Activated CD4-positive, alpha-beta T cell treated with anti-CD3 and anti-CD28 coated beads for 36 hours (primary cell): ENCODE measurements at regions not wholly inside any gene's neighbourhood (a gene's known extent, or its start where the extent isn't known, plus 50 kb on each side); places are given as distances from the start of the nearest gene placed in this dataset.
"Not testable (repeated sequence)": the region's sequence is repeated elsewhere in the genome, so short reads cannot be mapped to it uniquely, and the experiment has no call there.

Experiments used
- ATAC-seq: fragments of 200-7000 bp; cut with Tn5 transposase; one replicate; pipeline ENCODE4 v1.10.0; 2021; ENCODE audit warnings: mild to moderate bottlenecking, moderate library complexity
- CTCF ChIA-PET: fragments of 350-600 bp; sonication (Branson Sonifier 250); formaldehyde crosslinking; loops from one replicate; lab custom pipeline; 2021; ENCODE audit warnings: antibody characterized with exemption; lab: Charles Lee
- POLR2A ChIA-PET: fragments of 350-600 bp; sonication (Branson Sonifier 250); formaldehyde crosslinking; loops from one replicate; lab custom pipeline; 2021; ENCODE audit warnings: antibody characterized with exemption, inconsistent platforms; lab: Charles Lee
- DNase-seq: peaks from one replicate; pipeline ENCODE4 v3.0.0-alpha.2; 2020
- H3K27ac Mint-ChIP-seq: one replicate; pipeline ENCODE4 v1.8.0; 2021; ENCODE audit warnings: mixed read lengths
- H3K27me3 Mint-ChIP-seq: one replicate; pipeline ENCODE4 v1.8.0; 2021; ENCODE audit warnings: mixed read lengths
- H3K36me3 Mint-ChIP-seq: one replicate; pipeline ENCODE4 v1.8.0; 2021; ENCODE audit warnings: low read depth, mixed read lengths
- H3K4me1 Mint-ChIP-seq: one replicate; pipeline ENCODE4 v1.8.0; 2021; ENCODE audit warnings: mixed read lengths
- H3K4me3 Mint-ChIP-seq: one replicate; pipeline ENCODE4 v1.8.0; 2021; ENCODE audit warnings: mild to moderate bottlenecking, moderate library complexity, mixed read lengths
- H3K9me3 Mint-ChIP-seq: one replicate; pipeline ENCODE4 v1.8.0; 2021; ENCODE audit warnings: low read depth, mixed read lengths
- intact Hi-C, 2 experiments: fragments of 100-400 bp; cut with DNase I in 1 of 2; cut with micrococcal nuclease in 1 of 2; formaldehyde crosslinking; loops; one replicate each; pipeline versions ENCODE4 v1.14.2 to v1.15.1; 2022 to 2024; cut with DNase I, micrococcal nuclease

DNA sequence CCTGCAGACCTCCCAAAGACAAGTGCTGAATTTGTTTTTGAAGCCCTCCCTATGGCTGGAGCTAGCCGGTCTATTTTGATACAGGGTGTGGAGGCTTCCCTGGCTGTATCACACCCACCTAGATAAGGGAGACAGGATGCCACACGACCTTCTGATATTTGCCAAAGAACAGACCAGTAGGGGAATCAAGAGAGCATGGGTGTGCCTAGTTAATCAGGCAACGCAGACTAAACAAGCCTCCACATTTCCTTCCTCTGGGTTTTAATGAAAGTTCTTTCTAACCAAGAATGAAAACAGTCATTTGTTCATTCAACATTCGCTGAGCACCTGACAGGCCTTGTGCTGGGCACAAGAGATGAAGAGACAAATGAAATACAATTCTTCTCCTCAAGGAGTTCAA is 446.8 kb downstream of the PLPP3 start:
- no peak for ATAC-seq
- no peak overlapping the region for H3K27ac Mint-ChIP-seq

GRCh38 chr1:56129837-56130236 is 449.5 kb downstream of the PLPP3 start:
- Mint-ChIP-seq H3K36me3 (no peaks in the 10 kb centered on the region), H3K27ac (no peak overlapping the region), H3K9me3 (no peaks in the 10 kb centered on the region), H3K4me1 (peaks cover 4% of the 10 kb centered on the region), H3K27me3 (no peaks in the 10 kb centered on the region), H3K4me3 (no peak overlapping the region)
- intact Hi-C loops, result no loop called here
- ATAC-seq (no peak), DNase-seq (no peak)
- ChIA-PET CTCF (no interaction called here), POLR2A (no interaction called here)

More for the DNA sequence above, 446.8 kb downstream of the PLPP3 start:
- ChIA-PET POLR2A (no interaction called here), CTCF (no interaction called here)
- Mint-ChIP-seq H3K4me3 (no peak overlapping the region), H3K4me1 (peaks cover 4% of the 10 kb centered on the region), H3K9me3 (no peaks in the 10 kb centered on the region), H3K27me3 (no peaks in the 10 kb centered on the region), H3K36me3 (no peaks in the 10 kb centered on the region)
- no peak for DNase-seq
- intact Hi-C loops, result no loop called here

- CTCF ChIA-PET, result no interaction called here
- ATAC-seq (no peak), DNase-seq (no peak)
- H3K4me3 Mint-ChIP-seq, result no peak overlapping the region
- no peaks in the 10 kb centered on the region for H3K27me3 Mint-ChIP-seq
- H3K9me3 Mint-ChIP-seq, result peaks cover 13% of the 10 kb centered on the region
- POLR2A ChIA-PET, result no interaction called here
- no peak overlapping the region for H3K27ac Mint-ChIP-seq
- intact Hi-C loops, result no loop called here
- no peaks in the 10 kb centered on the region for H3K4me1 Mint-ChIP-seq
- H3K36me3 Mint-ChIP-seq, result no peaks in the 10 kb centered on the region
These were observed 454.0 kb downstream of the PLPP3 start for GRCh38 chr1:56125316-56125715.

DNA sequence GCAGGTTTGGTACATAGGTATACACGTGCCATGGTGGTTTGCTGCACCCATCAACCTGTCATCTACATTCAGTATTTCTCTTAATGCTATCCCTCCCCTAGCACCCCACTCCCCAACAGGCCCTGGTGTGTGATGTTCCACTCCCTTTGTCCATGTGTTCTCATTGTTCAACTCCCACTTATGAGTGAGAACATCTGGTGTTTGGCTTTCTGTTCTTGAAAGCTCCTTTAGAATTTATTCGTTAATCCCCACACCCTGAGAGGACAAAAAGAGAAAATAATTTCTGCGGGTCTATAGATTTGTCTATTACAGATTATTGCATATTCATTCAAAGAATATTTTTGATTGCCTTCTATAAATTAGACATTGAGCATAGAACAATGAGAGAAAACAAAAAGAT is 455.5 kb downstream of the PLPP3 start:
- H3K4me3 Mint-ChIP-seq, result no peak overlapping the region
- DNase-seq (no peak), ATAC-seq (no peak)
- no peaks in the 10 kb centered on the region for H3K4me1 Mint-ChIP-seq
- ChIA-PET CTCF (no interaction called here), POLR2A (no interaction called here)
- H3K27me3 Mint-ChIP-seq, result no peaks in the 10 kb centered on the region
- intact Hi-C loops, result no loop called here
- H3K27ac Mint-ChIP-seq, result no peak overlapping the region
- H3K36me3 Mint-ChIP-seq, result no peaks in the 10 kb centered on the region
- H3K9me3 Mint-ChIP-seq, result peaks cover 13% of the 10 kb centered on the region

DNA sequence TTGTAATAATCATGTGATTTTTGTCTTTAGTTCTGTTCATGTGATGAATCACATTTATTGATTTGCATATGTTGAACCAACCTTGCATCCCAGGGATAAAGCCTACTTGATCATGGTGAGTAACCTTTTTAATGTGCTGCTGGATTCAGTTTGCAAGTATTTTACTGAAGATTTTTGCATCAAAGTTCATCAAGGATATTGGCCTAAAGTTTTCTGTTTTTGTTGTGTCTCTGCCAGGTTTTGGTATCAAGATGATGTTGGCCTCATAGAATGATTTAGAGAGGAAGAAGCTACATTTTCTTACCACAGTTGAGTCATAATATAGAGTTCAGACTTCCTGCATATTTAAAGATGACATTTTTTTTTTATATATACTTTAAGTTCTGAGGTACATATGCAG is 455.9 kb downstream of the PLPP3 start:
- H3K4me3 Mint-ChIP-seq, result no peak overlapping the region
- H3K9me3 Mint-ChIP-seq, result peaks cover 13% of the 10 kb centered on the region
- DNase-seq (no peak), ATAC-seq (no peak)
- POLR2A ChIA-PET, result no interaction called here
- intact Hi-C loops, result no loop called here
- no peaks in the 10 kb centered on the region for H3K36me3 Mint-ChIP-seq
- H3K4me1 Mint-ChIP-seq, result no peaks in the 10 kb centered on the region
- H3K27me3 Mint-ChIP-seq, result no peaks in the 10 kb centered on the region
- H3K27ac Mint-ChIP-seq, result no peak overlapping the region
- CTCF ChIA-PET, result no interaction called here

DNA sequence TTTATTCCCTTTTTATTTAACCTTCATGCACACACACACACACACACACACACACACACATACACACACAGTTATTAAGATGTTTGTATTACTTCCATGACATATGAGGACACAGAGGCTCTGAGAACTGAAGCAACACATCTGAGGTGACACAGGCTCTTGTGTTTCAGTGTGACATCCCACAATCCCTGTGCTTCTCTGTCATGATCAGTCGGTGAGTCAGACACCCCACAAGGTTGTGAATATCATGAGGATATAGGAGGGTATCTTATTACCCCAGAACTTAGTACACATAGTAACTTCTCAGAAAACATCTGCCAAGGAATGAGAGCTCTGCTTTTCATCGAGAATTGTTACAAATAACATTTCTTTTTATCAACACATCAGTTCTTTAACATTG is 459.3 kb downstream of the PLPP3 start:
- intact Hi-C loops, result no loop called here
- H3K27ac Mint-ChIP-seq, result no peak overlapping the region
- DNase-seq (no peak), ATAC-seq (no peak)
- H3K4me1 Mint-ChIP-seq, result no peaks in the 10 kb centered on the region
- H3K4me3 Mint-ChIP-seq, result no peak overlapping the region
- H3K36me3 Mint-ChIP-seq, result no peaks in the 10 kb centered on the region
- ChIA-PET POLR2A (no interaction called here), CTCF (no interaction called here)
- peaks cover 15% of the 10 kb centered on the region for H3K9me3 Mint-ChIP-seq
- no peaks in the 10 kb centered on the region for H3K27me3 Mint-ChIP-seq

GRCh38 chr1:56118676-56119075 is 460.7 kb downstream of the PLPP3 start:
- H3K27me3 Mint-ChIP-seq, DNase-seq, POLR2A ChIA-PET, ATAC-seq, H3K4me1 Mint-ChIP-seq, intact Hi-C loops, H3K36me3 Mint-ChIP-seq, CTCF ChIA-PET, H3K27ac Mint-ChIP-seq, H3K4me3 Mint-ChIP-seq: not testable (repeated sequence)
- peaks cover 15% of the 10 kb centered on the region for H3K9me3 Mint-ChIP-seq

DNA sequence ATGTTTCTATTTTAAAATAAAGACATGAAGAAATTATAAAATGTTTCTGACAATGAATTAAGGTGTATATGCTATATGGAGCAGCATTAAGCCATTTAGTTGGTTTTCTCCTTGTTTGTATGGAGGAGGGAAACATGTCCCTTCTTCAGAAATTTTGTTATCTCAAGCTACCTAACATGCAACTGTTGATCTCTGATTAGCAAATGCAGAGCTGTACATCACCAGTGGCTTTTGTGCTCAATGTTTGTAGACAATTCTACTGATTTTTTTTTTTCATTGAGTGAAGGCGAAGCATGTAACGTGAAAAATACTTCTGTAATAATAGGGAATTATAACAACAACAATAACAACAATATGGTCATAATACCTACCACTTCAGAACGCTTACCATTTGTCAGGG is 463.7 kb downstream of the PLPP3 start:
- Mint-ChIP-seq H3K9me3 (peaks cover 2% of the 10 kb centered on the region), H3K27me3 (no peaks in the 10 kb centered on the region), H3K4me3 (no peak overlapping the region), H3K36me3 (no peaks in the 10 kb centered on the region), H3K4me1 (no peaks in the 10 kb centered on the region), H3K27ac (no peak overlapping the region)
- no peak for DNase-seq
- intact Hi-C loops, result no loop called here
- POLR2A ChIA-PET, result no interaction called here
- CTCF ChIA-PET, result interaction anchor here (0.6 kb wide), 1 partner anchor 656 kb away, joined by 3 read pairs; no protein-coding TSS in a partner anchor
- ATAC-seq, result no peak

DNA sequence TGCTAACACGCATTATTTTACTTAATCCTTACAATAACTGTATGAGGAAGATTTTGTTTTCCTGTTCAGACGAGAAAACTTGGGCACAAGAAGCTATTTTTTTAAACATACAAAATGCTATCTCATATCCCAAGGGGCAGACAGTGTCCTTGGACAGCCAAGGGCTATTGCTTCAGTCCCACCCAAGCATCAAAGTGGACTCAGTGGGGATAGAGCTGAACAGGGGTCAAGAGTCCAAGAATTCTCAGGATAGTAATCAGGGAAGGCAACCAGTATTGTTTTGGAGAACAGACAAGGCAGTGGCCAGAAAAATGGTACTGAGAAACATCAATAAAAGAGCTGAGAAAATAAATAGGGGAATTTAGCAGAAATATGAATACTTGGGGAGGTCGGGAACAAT is 465.7 kb downstream of the PLPP3 start:
- ATAC-seq, result no peak
- H3K9me3 Mint-ChIP-seq, result peaks cover 2% of the 10 kb centered on the region
- DNase-seq, result no peak
- H3K4me1 Mint-ChIP-seq, result no peaks in the 10 kb centered on the region
- ChIA-PET CTCF (no interaction called here), POLR2A (no interaction called here)
- no peak overlapping the region for H3K4me3 Mint-ChIP-seq
- H3K27me3 Mint-ChIP-seq, result no peaks in the 10 kb centered on the region
- no peaks in the 10 kb centered on the region for H3K36me3 Mint-ChIP-seq
- intact Hi-C loops, result no loop called here
- H3K27ac Mint-ChIP-seq, result no peak overlapping the region

DNA sequence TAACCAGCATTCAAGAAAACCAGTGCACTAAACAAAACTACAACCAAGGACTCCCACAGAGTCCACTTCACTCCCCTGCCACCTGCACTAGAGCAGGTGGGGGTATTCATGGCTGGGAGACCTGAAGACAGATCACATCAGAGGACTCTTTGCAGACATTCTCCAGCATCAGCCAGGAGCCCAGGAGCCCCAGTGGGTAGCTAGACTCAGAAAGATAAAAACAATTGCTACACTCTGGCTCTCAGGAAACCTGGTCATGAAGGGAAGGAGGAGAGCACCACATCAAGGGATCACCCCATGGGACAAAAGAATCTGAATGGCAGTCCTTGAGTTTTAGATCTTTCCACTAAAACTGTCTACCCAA is 472.1 kb downstream of the PLPP3 start:
- ChIA-PET CTCF (no interaction called here), POLR2A (no interaction called here)
- Mint-ChIP-seq H3K27me3 (no peaks in the 10 kb centered on the region), H3K9me3 (peaks cover 11% of the 10 kb centered on the region), H3K4me3 (no peak overlapping the region), H3K27ac (no peak overlapping the region), H3K4me1 (no peaks in the 10 kb centered on the region), H3K36me3 (no peaks in the 10 kb centered on the region)
- no peak for ATAC-seq
- DNase-seq, result no peak
- intact Hi-C loops, result no loop called here

- intact Hi-C loops, result no loop called here
- ChIA-PET POLR2A (no interaction called here), CTCF (no interaction called here)
- Mint-ChIP-seq H3K4me1 (no peaks in the 10 kb centered on the region), H3K4me3 (no peak overlapping the region), H3K27ac (no peak overlapping the region), H3K9me3 (peaks cover 11% of the 10 kb centered on the region), H3K36me3 (no peaks in the 10 kb centered on the region), H3K27me3 (no peaks in the 10 kb centered on the region)
- no peak for DNase-seq
- ATAC-seq, result no peak
These were observed 472.7 kb downstream of the PLPP3 start for GRCh38 chr1:56106531-56107274.

DNA sequence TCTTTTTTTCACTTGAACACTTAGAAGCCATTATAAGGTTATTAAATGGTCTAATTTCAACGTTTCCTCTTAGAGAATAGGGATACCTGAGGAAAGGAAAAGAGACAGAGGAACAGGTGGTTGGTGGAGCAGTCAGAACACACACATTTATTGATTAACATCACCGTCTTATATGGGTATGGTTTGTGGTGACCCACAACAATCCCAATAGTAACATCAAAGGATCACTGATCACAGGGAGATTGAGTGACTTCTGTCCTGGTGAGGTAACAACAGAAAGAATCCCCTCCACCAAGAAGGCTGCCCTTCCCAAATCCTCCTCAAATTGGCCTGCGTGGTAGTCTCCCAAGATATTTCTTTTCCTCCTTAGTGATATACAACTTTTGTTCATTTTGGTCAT is 474.0 kb downstream of the PLPP3 start:
- POLR2A ChIA-PET, result no interaction called here
- Mint-ChIP-seq H3K36me3 (no peaks in the 10 kb centered on the region), H3K27me3 (no peaks in the 10 kb centered on the region), H3K9me3 (peaks cover 11% of the 10 kb centered on the region), H3K4me1 (no peaks in the 10 kb centered on the region), H3K27ac (no peak overlapping the region), H3K4me3 (no peak overlapping the region)
- no peak for DNase-seq
- no peak for ATAC-seq
- intact Hi-C loops, result no loop called here
- CTCF ChIA-PET, result no interaction called here
